Neural progenitor cell (in vitro differentiated cells): ENCODE measurements at regions not wholly inside any gene's neighbourhood (a gene's known extent, or its start where the extent isn't known, plus 50 kb on each side); places are given as distances from the start of the nearest gene placed in this dataset.

Source experiments
- EZH2phosphoT487 ChIP-seq: fragments of 200-600 bp; sonication (generic); IDR thresholded peaks from 2 replicates; pipeline ENCODE4 v1.6.1; 2017; ENCODE audit warnings: antibody characterized with exemption
- TF ChIP-seq, protein P1 (sequence below): fragments of 200-600 bp; sonication (generic); IDR thresholded peaks from 2 replicates; pipeline ENCODE4 v1.5.1; 2017; ENCODE audit warnings: antibody characterized with exemption, mild to moderate bottlenecking

DNA sequence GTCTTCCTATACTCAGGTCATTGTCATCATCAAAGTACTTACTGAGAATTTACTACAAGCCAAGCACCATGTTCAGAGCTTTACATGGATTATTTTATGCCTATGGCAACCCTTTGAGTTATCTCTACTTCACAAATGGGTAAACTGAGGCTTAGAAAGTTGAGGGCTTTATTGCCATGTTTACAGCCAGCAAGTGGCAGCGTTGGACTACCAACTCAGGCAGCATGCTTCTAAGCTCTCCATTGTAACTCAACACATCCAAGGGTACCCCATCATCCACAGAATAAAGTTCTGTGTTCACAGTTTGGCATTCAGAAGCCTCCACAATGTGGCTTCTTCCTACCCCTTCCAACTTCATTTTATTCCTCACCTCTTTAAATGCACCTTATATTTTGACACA lies 422.6 kb upstream of the GRIA1 start:
- TF ChIP-seq, protein P1, sequence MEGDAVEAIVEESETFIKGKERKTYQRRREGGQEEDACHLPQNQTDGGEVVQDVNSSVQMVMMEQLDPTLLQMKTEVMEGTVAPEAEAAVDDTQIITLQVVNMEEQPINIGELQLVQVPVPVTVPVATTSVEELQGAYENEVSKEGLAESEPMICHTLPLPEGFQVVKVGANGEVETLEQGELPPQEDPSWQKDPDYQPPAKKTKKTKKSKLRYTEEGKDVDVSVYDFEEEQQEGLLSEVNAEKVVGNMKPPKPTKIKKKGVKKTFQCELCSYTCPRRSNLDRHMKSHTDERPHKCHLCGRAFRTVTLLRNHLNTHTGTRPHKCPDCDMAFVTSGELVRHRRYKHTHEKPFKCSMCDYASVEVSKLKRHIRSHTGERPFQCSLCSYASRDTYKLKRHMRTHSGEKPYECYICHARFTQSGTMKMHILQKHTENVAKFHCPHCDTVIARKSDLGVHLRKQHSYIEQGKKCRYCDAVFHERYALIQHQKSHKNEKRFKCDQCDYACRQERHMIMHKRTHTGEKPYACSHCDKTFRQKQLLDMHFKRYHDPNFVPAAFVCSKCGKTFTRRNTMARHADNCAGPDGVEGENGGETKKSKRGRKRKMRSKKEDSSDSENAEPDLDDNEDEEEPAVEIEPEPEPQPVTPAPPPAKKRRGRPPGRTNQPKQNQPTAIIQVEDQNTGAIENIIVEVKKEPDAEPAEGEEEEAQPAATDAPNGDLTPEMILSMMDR: peak; percentile 12
- no peak for TF ChIP-seq EZH2phosphoT487
